ENCODE measurements at regions not wholly inside any gene's neighbourhood (a gene's known extent, or its start where the extent isn't known, plus 50 kb on each side); places are given as distances from the start of the nearest gene placed in this dataset.
"Not testable (repeated sequence)": the region's sequence is repeated elsewhere in the genome, so short reads cannot be mapped to it uniquely, and the experiment has no call there.

DNA sequence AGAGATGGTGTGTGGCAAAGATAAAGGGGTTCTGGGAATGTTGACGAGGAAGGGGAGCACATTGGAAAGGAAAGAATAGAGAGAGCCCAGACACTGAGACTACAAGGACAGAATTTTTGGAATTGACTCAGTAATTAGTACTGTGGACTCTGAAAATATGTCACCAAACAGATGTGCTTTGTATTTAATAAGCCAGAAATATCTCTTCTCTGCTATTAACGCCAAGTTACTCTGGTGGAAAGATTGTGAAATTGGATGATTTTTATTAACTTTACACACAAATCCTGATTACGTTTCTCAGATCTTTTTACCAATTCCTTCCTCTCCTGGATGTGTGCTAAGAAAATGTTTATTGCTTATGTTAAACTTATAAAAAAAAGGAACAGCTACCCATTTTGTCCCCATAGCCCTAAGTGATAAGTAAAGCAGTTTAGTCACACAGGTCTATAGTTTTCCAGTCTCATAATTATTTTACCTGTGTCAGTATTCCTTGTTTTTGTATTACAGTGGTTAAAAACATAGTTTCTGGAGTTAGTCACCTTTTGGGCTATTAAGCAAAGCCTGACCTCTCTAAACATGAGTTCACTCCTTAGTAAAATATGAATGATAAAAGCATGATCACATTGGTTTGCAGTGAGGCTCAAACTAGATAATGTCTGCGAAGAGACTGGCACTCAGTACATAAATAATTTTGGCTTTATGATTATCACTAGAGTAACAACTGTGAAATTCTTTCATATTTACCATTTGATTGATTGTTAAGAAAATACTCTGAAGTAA is 1068.3 kb downstream of the STIM2 start:
- DNase-seq (ENCODE audit: low spot score) = no peak

DNA sequence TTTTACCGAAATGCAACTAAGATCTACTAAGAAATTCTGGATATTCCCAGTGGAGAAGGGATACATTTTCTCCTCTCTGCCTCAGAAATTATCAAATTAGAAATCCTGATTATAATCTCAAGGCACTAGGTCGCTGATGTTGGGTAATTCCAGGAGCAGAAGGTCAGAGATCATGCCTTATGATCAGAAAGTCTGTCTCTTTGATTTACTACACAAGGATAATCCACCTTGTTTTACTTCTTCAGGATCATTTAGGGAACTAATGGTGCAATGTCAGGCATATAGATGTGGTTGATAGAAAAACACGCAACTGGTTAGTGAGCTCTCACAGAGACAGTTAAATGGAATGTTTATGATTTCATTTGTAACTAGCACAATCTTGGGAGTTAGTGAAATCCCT is 1069.7 kb downstream of the STIM2 start:
- no peak for DNase-seq (ENCODE audit: low spot score)

DNA sequence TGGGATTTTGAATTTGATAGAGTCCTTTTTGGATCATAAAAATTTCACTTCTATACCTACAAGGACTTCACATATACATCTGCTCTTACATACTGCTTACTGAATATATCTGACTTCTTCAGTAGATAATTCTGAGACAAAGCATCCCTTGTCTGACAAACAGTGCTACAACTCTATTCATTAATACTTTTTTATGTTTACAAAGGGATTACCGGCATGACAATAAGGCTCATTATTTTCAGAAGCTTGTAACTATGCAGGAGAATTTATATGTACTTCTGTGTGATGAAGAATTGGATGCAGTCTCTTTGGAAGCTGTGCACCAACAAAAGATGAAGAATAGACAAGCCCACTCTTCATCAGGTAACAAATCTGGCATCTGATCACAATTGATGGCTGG is 1070.3 kb downstream of the STIM2 start:
- DNase-seq (ENCODE audit: low spot score) = no peak

DNA sequence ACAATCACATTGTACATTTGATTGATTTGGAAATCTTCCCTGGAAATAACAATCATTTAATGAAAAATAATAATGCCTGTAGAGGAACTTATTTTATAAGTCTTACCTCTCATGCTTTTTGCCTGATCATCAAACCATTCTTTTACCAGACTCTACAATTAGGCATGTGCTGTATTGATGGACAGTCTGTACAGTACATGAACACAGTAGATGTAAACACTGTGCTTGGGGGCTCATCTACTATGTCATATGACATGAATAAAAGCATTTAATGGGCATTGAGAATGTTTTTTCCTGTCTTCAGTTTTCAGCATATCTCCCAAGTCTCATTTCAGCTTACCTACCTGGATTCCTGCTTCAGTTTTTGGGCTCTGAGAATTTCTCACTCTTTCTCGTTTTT is 1070.9 kb downstream of the STIM2 start:
- DNase-seq (ENCODE audit: low spot score) = no peak

DNA sequence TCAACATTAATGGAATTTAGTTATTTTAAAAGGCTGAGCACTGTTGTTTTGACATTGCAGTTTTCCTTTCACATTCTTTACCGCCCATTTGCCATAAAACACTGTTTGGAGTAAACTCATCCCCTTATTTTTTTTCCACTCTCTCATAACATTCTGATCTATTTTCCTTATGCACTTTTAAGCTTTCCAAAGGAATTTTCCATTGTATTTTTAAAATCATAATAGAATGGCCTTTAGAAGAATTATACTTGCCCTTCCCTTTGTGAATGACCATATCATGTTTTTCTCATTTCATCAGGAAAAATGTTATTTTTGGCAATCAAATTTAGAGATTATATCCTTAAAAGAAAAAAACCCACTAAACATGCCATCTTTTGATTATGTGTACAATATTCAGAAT is 1074.2 kb downstream of the STIM2 start:
- DNase-seq (ENCODE audit: low spot score) = no peak

DNA sequence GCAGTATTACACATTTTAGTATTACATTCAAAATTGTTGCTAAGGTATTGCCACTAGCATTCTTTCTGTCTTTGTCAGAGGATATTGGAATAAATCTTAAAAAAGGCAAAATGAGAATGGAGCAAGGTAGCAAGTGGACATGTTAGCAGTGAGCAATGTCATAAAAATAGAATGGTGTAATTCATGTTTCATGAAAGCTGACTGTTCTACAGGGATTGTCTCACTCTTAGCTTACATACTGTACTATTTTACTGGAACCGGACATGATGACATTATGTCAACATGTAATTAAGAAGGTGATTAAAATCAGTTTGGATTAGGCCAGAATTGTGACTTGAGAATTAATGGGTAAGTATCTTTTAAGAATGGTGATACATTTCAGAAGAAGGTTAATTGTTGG is 1086.2 kb downstream of the STIM2 start:
- no peak for DNase-seq (ENCODE audit: low spot score)

DNA sequence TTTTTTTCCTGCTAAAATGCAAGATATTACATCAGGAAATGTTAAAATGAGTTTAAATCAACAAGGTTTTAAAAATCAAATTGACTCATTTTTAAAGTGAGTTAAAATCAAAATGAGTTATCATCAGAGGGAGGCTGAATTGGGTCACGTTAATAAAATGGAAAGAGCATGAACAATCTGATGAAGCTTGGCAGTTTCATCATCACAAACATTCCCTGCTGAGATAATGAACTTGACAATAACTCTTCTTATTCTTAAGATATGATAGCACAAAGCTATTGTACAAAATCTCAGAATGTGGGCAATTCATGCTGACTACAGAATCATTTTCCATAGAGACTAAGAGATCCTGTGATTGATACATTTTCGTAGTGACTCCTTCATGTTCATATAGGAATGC is 1086.7 kb downstream of the STIM2 start:
- DNase-seq (ENCODE audit: low spot score) = no peak

DNA sequence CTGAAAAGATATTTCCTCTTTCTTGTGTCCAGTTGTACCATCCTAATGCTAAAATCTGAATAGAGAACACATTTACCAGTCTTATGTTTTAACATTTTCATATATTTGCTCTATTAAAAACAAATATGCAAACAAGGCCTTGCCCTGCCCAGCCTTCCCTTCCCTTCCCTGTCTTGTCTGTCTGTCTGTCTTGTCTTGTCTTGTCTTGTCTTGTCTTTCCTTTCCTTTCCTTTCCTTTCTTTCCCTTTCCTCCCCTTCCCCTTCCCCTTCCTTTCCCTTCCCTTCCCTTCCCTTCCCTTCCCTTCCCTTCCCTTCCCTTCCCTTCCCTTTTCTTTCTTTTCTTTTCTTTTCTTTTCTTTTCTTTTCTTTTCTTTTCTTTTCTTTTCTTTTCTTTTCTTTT is 1103.5 kb downstream of the STIM2 start:
- DNase-seq (ENCODE audit: low spot score) = no peak

DNA sequence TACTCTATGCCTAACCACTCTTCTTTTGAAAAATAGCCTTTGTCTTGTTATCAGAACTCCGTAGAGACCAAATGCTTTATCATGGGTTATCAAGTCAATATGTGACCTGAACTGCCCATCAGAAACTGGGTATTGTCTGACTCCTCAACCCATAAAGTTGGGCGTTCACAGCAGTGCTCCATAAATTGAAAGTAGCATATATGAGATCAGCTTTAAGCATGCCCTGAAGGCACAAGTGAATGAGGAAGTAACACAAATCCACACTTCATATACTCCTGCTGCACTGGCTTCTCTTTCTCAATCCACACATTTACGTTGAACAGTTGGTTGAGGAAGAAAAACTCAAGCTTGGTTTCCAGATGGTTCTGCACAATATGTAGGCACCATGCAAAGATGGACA is 1106.0 kb downstream of the STIM2 start:
- no peak for DNase-seq (ENCODE audit: low spot score)

DNA sequence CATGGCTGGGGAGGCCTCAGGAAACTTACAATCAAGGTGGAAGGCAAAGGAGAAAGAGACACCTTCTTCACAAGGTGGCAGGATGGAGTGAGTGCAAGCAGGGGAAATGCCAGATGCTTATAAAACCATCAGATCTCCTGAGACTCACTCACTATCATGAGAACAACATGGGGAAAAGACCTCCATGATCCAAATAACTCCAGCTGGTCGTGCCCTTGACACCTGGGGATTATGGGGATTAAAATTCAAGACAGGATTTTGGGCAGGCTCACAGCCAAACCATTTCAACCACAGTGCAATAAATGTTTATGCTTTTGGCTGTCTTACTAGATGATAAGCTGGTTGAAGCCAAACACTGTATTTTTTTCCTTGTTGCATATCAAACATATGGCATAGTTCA is 1112.4 kb downstream of the STIM2 start:
- DNase-seq (ENCODE audit: low spot score) = no peak

DNA sequence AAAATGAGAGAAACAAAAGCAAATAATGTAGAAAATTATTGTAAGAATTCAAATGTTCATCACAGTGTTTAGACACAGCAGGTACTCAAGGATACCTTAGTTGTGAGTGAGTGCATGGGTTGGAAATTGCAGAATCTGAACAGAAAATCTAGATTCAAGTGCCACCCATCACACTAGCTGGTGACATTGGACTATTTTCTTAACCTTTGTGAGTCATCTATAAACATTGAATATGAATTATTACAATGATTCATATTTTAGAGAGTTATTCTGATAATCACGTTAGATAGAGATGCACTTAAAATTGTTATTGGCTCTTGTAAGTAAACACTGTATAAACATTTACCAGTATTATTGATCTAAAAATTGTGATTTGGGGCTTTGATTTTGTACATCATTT is 1113.1 kb downstream of the STIM2 start:
- no peak for DNase-seq (ENCODE audit: low spot score)

DNA sequence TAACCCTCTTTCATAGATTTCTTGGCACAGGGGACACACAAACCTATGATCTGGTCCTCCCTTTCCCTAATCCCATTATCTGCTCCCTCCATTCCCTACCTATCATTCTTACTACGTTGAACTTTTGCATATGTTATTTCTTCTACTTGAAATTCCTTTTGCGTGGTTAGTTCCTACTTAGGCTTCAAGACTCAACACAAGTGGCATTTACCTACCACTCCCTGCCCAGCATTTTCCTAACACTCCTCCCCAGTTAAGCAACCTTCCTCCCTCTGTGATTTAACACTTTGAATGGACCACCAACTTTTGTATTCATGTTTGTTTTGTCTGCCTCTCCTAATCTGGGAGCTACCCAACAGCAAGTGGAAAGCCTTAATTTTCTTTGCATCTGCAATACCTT is 1113.7 kb downstream of the STIM2 start:
- DNase-seq (ENCODE audit: low spot score) = no peak

DNA sequence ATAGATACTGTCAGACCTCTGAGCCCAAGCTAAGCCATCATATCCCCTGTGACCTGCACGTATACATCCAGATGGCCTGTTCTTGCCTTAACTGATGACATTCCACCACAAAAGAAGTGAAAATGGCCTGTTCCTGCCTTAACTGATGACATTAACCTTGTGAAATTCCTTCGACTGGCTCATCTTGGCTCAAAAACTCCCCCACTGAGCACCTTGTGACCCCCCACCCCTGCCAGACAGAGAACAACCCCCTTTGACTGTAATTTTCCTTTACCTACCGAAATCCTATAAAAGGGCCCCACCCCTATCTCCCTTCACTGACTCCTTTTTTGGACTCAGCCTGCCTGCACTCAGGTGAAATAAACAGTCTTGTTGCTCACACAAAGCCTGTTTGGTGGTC is 1114.2 kb downstream of the STIM2 start:
- DNase-seq (ENCODE audit: low spot score) = not testable (repeated sequence)

DNA sequence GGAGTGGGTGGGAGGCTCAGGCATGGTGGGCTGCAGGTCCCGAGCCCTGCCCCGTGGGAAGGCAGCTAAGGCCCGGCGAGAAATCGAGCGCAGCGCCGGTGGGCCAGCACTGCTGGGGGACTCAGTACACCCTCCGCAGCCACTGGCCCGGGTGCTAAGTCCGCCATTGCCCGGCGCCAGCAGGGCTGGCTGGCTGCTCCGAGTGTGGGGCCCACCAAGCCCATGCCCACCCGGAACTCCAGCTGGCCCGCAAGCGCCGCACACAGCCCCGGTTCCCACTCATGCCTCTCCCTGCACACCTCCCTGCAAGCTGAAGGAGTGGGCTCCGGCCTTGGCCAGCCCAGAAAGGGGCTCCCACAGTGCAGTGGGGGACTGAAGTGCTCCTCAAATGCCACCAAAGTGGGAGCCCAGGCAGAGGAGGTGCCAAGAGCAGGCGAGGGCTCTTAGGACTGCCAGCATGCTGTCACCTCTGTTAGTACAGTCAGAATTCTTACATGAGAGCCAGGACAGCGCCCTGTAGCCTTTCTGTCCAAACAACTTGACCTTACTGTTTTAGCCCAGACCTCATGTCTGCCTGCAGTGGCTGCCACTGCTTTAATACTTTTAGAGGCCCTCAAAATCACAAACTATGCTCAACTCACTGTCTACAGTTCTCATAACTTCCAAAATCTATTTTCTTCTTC is 1117.9 kb downstream of the STIM2 start:
- DNase-seq (ENCODE audit: low spot score) = not testable (repeated sequence)

DNA sequence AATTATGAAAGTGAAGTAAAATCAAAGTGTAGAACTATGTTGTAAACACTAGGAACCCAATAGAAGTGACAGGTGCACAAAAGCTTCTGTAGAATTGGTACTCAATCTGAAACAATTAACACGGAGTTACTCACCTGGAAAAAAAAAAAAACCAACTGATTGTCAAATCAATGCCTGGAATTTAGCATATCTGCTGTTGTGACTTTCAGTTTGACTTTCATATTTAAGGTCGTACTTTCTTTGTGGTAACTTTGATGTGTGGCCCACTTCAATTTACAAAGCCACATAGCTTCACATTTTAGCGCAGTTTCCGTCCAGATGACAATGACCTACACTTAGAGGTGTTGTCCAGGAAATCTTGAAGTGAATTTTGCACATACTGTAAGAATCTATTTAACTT is 1124.9 kb downstream of the STIM2 start:
- DNase-seq (ENCODE audit: low spot score) = no peak

DNA sequence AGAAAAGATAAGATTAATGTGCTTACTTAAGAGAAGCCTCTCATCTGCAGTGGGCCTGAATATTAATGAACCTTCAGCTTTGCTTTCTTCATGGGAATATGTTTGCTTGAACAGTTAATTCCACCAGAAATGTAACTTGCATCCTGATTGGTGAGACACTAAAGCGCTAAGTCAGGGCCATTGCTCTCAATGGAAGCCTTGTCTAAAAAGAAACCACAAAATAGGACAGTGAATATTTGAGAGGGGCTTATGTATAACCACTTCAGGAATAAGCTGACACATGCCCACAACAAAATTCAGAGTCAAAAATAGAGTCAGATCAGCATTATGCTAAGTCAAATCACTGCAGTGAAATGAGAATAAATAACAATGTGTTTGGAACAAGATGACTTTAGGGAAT is 1125.8 kb downstream of the STIM2 start:
- DNase-seq (ENCODE audit: low spot score) = no peak

DNA sequence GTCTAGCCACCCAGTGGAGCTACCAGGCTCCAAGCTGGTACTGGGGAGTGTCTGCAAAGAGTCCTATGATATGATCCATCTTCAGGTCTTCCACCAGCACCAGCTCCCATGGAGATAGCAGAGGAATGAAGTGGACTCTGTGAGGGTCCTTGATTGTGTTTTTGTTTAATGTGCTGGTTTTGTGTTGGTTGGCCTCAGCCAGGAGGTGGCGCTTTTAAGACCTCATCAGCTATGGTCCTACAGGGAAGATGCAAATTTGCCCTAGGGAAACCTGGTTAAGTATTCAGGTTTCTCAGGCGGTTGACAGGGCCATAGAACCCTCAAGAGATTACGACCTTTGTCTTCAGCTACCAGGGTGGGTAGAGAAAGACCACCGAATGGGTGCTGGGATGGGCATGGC is 1141.1 kb downstream of the STIM2 start:
- no peak for DNase-seq (ENCODE audit: low spot score)

DNA sequence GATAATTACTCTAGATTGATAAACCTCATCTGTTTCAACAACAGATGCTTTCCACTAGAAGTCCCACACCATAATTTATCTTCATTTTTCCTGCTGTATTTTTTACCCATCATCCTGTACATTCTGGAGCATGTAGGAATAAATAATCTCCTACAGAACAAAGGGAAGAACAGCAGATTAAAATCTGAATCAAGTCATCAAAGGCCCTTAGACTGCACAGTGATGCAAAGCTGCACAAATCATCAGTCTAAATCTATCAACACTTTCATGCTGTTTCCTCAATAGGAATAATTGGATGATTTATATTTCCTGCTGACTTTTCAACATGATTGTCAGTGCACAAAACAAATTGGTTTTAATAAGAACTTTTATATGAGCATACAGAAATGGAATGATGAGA is 1143.9 kb downstream of the STIM2 start:
- no peak for DNase-seq (ENCODE audit: low spot score)

DNA sequence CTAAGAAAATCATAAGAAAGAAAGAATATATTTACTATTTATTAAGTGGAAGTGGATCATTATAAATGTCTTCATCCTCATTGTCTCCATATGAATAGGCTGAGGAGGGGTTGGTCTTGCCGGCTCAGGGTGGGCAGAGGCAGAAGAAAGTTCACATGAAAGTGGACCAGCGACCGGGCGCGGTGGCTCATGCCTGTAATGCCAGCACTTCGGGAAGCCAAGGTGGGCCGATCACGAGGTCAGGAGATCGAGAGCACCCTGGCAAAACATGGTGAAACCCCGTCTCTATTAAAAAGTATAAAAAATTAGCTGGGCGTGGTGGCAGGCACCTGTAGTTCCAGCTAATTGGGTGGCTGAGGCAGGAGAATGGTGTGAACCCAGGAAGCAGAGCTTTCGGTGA is 1145.4 kb downstream of the STIM2 start:
- DNase-seq (ENCODE audit: low spot score) = no peak

DNA sequence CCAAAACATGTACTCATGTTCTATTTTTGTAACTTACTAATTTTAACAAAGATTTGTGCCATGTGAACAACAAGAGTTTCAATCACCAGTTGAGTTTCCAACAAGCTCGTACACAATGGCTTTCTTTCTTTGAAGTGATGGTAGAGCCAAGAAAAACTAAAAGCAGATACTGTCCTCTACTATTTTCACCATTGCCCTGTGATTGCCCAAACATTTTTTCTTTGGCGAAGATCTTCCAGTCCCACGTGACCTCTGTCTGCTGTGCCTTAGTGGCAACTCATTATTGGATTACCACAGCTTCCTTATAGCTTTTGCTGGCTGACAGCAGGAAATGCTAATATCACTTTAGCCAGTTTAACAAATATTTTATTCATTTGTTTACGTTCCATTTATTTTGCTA is 1147.1 kb downstream of the STIM2 start:
- no peak for DNase-seq (ENCODE audit: low spot score)

DNA sequence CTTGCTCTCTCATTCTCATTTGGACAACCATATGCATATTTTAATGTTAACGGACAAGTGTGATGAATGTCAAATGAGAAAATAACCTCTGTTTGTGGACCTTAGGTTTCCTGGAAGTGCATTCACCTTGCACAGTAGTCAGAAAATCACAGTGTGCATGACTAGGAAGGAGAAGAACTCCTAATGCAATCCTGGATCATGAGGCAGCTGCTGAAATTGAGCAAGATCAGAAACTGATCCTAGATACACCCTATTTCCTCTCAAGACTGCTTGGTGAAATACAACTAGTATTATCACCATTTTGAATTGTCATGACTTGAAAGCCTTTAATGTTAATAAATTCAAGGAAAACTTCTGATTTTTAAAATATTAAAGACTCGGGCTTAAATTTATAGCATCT is 1148.9 kb downstream of the STIM2 start:
- DNase-seq (ENCODE audit: low spot score) = no peak

DNA sequence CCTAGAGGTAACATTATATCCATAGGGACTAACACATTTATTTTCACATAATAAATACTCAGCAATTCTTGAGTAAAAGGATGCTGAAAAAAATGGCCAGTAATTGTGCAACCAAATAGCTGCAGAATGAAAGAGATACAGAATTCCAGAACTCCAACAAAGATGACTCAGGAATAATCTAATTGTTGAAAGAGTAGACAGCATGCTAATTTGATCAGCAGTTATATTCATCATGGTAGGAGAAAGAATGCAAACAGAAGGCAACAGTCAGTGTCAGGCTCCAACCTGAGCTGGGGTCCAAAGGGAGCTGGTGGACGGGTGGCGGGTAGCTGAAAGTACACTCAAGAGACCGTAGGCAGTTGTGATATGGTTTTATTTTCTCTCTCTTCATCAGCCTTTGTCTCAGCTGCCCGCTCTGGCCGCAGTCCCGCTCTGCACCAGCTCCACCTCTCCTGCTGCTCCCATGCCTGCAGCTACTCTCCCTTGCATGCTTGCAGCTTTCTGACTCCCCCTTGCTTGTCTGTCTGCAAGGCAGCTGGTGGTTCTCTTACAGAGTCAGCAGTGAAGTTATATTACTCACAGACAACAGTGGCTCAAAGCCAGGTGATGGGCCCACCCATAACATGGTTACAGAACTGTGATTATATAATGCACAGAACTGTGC is 1150.1 kb downstream of the STIM2 start:
- no peak for DNase-seq (ENCODE audit: low spot score)

DNA sequence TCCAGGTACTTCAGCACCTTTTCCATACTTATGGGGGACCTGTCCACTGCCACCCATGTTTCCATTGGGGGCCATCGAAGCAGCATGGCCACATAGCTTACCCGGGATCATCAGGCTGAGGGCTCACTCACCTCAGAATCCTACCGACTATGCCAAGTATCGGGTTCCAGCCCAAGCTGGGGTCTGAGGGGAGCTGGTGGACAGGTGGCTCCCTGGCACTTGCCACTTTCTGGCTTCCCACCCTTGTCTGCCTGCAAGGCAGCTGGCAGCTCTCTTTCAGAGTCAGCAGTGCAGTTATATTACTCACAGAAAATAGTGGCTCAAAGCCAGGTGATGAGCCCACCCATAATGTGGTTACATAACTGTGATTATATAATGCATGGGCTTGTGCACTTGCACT is 1153.8 kb downstream of the STIM2 start:
- no peak for DNase-seq (ENCODE audit: low spot score)
